ENCODE measurements at regions not wholly inside any gene's neighbourhood (a gene's known extent, or its start where the extent isn't known, plus 50 kb on each side); places are given as distances from the start of the nearest gene placed in this dataset.
A peak's percentile ranks its signal among the peaks of the same experiment; 100 is the strongest.

- Mint-ChIP-seq H3K27me3 (peaks cover 20% of the 10 kb centered on the region), H3K36me3 (ENCODE audit: low read depth) (no peaks in the 10 kb centered on the region), H3K27ac (no peak overlapping the region), H3K4me1 (ENCODE audit: low read depth) (no peaks in the 10 kb centered on the region), H3K9me3 (no peaks in the 10 kb centered on the region), H3K4me3 (no peak overlapping the region)
- no peaks in the 10 kb centered on the region for H3K4me1 ChIP-seq (ENCODE audit: insufficient read depth, low read length)
- no peak overlapping the region for H3K4me3 ChIP-seq (ENCODE audit: low read length)
- no peak overlapping the region for H3K27ac ChIP-seq (ENCODE audit: low read depth in 1 of 2, low read length in 2 of 2)
- H3K27me3 ChIP-seq (ENCODE audit: control insufficient read depth in 1 of 2, insufficient read depth in 2 of 2, low read length in 2 of 2) = peaks cover 3 to 7% of the 10 kb centered on the region in 2 experiments
- intact Hi-C loops (cut with DNase I, micrococcal nuclease) = no loop called here
- ATAC-seq (ENCODE audit: poor library complexity) = no peak
- DNase-seq = no peak
- no peaks in the 10 kb centered on the region for H3K9me3 ChIP-seq (ENCODE audit: control insufficient read depth in 1 of 2, insufficient read depth in 1 of 2, low read length in 2 of 2)
- CTCF ChIA-PET = no interaction called here
- H3K36me3 ChIP-seq (ENCODE audit: insufficient read depth, low read length) = no peaks in the 10 kb centered on the region
- POLR2A ChIA-PET = no interaction called here
- TF ChIP-seq CTCF (IDR thresholded peaks at IDR 0.05) = no peak
Measured at GRCh38 chr3:137111497-137111896, 153.7 kb downstream of the IL20RB start.

GRCh38 chr3:137116619-137117018 lies 158.8 kb downstream of the IL20RB start:
- Mint-ChIP-seq H3K27me3 (peaks cover 27% of the 10 kb centered on the region), H3K36me3 (ENCODE audit: low read depth) (no peaks in the 10 kb centered on the region), H3K4me3 (no peak overlapping the region), H3K9me3 (no peaks in the 10 kb centered on the region), H3K4me1 (ENCODE audit: low read depth) (no peaks in the 10 kb centered on the region), H3K27ac (no peak overlapping the region)
- Histone ChIP-seq H3K36me3 (ENCODE audit: insufficient read depth, low read length) (no peaks in the 10 kb centered on the region), H3K27me3 (ENCODE audit: control insufficient read depth in 1 of 2, insufficient read depth in 2 of 2, low read length in 2 of 2) (no peaks in the 10 kb centered on the region), H3K4me1 (ENCODE audit: insufficient read depth, low read length) (no peaks in the 10 kb centered on the region), H3K27ac (ENCODE audit: low read depth in 1 of 2, low read length in 2 of 2) (no peak overlapping the region), H3K9me3 (ENCODE audit: control insufficient read depth in 1 of 2, insufficient read depth in 1 of 2, low read length in 2 of 2) (no peaks in the 10 kb centered on the region), H3K4me3 (ENCODE audit: low read length) (no peak overlapping the region)
- TF ChIP-seq CTCF (IDR thresholded peaks at IDR 0.05) = no peak
- intact Hi-C loops (cut with DNase I, micrococcal nuclease) = no loop called here
- ATAC-seq (ENCODE audit: poor library complexity) (no peak), DNase-seq (no peak)
- CTCF ChIA-PET = no interaction called here
- POLR2A ChIA-PET = interaction anchor here (0.6 kb wide), 1 partner anchor 16 kb away, joined by 3 read pairs; no protein-coding TSS in a partner anchor

GRCh38 chr3:137121704-137122314 lies 164.0 kb downstream of the IL20RB start:
- Histone ChIP-seq H3K9me3 (ENCODE audit: control insufficient read depth in 1 of 2, insufficient read depth in 1 of 2, low read length in 2 of 2) (no peaks in the 10 kb centered on the region), H3K27ac (ENCODE audit: low read depth in 1 of 2, low read length in 2 of 2) (no peak overlapping the region), H3K4me3 (ENCODE audit: low read length) (no peak overlapping the region), H3K4me1 (ENCODE audit: insufficient read depth, low read length) (no peaks in the 10 kb centered on the region), H3K27me3 (ENCODE audit: control insufficient read depth in 1 of 2, insufficient read depth in 2 of 2, low read length in 2 of 2) (no peaks in the 10 kb centered on the region), H3K36me3 (ENCODE audit: insufficient read depth, low read length) (no peaks in the 10 kb centered on the region)
- Mint-ChIP-seq H3K4me3 (no peak overlapping the region), H3K27ac (no peak overlapping the region), H3K36me3 (ENCODE audit: low read depth) (no peaks in the 10 kb centered on the region), H3K9me3 (no peaks in the 10 kb centered on the region), H3K27me3 (peaks cover 35% of the 10 kb centered on the region), H3K4me1 (ENCODE audit: low read depth) (no peaks in the 10 kb centered on the region)
- ChIA-PET POLR2A (no interaction called here), CTCF (no interaction called here)
- ATAC-seq (ENCODE audit: poor library complexity) (no peak), DNase-seq (peak in 2 of 14 experiments; percentile 23 to 27)
- intact Hi-C loops (cut with DNase I, micrococcal nuclease) = loop anchor here in 1 of 2 experiments (5.0 kb wide), 1 partner anchor 825 kb away; no protein-coding TSS in a partner anchor
- peak; percentile 29 for TF ChIP-seq CTCF (IDR thresholded peaks at IDR 0.05)

Data from CD4-positive, alpha-beta T cell (primary cell).